Natural killer cell (primary cell): ENCODE measurements at regions not wholly inside any gene's neighbourhood (a gene's known extent, or its start where the extent isn't known, plus 50 kb on each side); places are given as distances from the start of the nearest gene placed in this dataset.

Source experiments
- ATAC-seq, 3 donors: fragments of 150-1000 bp in 2 of 3; fragments of 200-7000 bp in 1 of 3; cut with Tn5 transposase; 1 replicate in 1 of 3; 2 replicates in 2 of 3; pipeline ENCODE4 v1.10.0; 2021; ENCODE audit warnings: mild to moderate bottlenecking in 2 of 3, moderate library complexity in 2 of 3
- DNase-seq, 2 donors: peaks; one replicate each; pipeline versions ENCODE4 v3.0.0 to v3.0.0-alpha.2; 2013 to 2021; ENCODE audit warnings: mixed read lengths in 1 of 2
- H3K27ac ChIP-seq: one replicate; pipeline ENCODE4 v1.5.1; 2013; ENCODE audit warnings: mild to moderate bottlenecking, low read length
- H3K27me3 ChIP-seq: one replicate; pipeline ENCODE4 v1.6.1; 2013; ENCODE audit warnings: low read length; ENCODE audit not compliant: control insufficient read depth, insufficient read depth
- H3K36me3 ChIP-seq: one replicate; pipeline ENCODE4 v1.6.1; 2013; ENCODE audit warnings: low read length; ENCODE audit not compliant: control insufficient read depth, insufficient read depth
- H3K4me1 ChIP-seq: one replicate; pipeline ENCODE4 v1.6.1; 2013; ENCODE audit warnings: low read length; ENCODE audit not compliant: control insufficient read depth, insufficient read depth
- H3K4me3 ChIP-seq: one replicate; pipeline ENCODE4 v1.5.1; 2013; ENCODE audit warnings: low read length
- H3K9me3 ChIP-seq: one replicate; pipeline ENCODE4 v1.6.1; 2013; ENCODE audit warnings: low read length; ENCODE audit not compliant: control insufficient read depth, insufficient read depth
- H3K27ac Mint-ChIP-seq, 2 donors: one replicate each; pipeline ENCODE4 v1.8.0; 2022; ENCODE audit warnings: mild to moderate bottlenecking in 2 of 2, mixed read lengths in 2 of 2, moderate library complexity in 1 of 2
- H3K27me3 Mint-ChIP-seq, 2 donors: one replicate each; pipeline ENCODE4 v1.8.0; 2022; ENCODE audit warnings: low read depth in 2 of 2, mixed read lengths in 2 of 2
- H3K36me3 Mint-ChIP-seq: one replicate; pipeline ENCODE4 v1.8.0; 2022; ENCODE audit warnings: mixed read lengths
- H3K4me1 Mint-ChIP-seq, 2 donors: one replicate each; pipeline ENCODE4 v1.8.0; 2022; ENCODE audit warnings: mixed read lengths in 2 of 2
- H3K4me3 Mint-ChIP-seq: one replicate; pipeline ENCODE4 v1.8.0; 2022; ENCODE audit warnings: mild to moderate bottlenecking, moderate library complexity, mixed read lengths
- H3K9me3 Mint-ChIP-seq, 2 donors: one replicate each; pipeline ENCODE4 v1.8.0; 2022; ENCODE audit warnings: mixed read lengths in 2 of 2
- WGBS: methylation state at CpG from one replicate; pipeline ENCODE4 v1.1.7; 2013; ENCODE audit warnings: missing lambda C conversion rate; ENCODE audit not compliant: insufficient coverage; 5-methylcytosine and 5-hydroxymethylcytosine counted together
- intact Hi-C: fragments of 100-400 bp; cut with micrococcal nuclease; formaldehyde crosslinking; loops from one replicate; pipeline ENCODE4 v1.14.2; 2022
- TF ChIP-seq, protein P1 (sequence below): fragments of 200-600 bp; IDR thresholded peaks from one replicate; pipeline ENCODE4 v1.8.0; 2022; ENCODE audit warnings: antibody characterized with exemption

DNA sequence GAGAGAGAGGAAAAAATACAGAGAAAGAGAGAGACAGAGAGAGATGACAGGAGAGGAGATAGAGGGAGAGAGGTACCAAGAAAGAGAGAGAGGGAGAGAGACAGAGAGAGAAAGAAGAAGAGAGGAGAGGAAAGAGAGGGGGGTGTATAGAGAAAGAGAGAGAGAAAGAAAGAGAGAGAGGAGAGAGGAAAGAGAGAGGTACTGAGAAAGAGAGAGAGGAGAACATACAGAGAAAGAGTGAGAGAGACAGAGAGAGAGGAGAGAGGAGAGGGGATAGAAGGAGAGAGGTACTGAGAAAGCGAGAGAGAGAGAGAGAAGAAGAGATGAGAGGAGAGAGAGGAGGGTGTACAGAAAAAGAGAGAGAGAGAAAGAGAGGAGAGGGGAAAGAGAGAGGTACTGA, 269.4 kb downstream of the CRLF2 start:
- no peaks in the 10 kb centered on the region for H3K9me3 ChIP-seq
- no peak for DNase-seq
- no peaks in the 10 kb centered on the region for H3K36me3 ChIP-seq
- Mint-ChIP-seq H3K4me3 (no peak overlapping the region), H3K27ac (no peak overlapping the region), H3K9me3 (peaks cover 0 to 4% of the 10 kb centered on the region in 2 donors), H3K36me3 (no peaks in the 10 kb centered on the region), H3K4me1 (no peaks in the 10 kb centered on the region), H3K27me3 (no peaks in the 10 kb centered on the region)
- H3K27me3 ChIP-seq, result no peaks in the 10 kb centered on the region
- H3K4me3 ChIP-seq, result no peak overlapping the region
- TF ChIP-seq, protein P1, sequence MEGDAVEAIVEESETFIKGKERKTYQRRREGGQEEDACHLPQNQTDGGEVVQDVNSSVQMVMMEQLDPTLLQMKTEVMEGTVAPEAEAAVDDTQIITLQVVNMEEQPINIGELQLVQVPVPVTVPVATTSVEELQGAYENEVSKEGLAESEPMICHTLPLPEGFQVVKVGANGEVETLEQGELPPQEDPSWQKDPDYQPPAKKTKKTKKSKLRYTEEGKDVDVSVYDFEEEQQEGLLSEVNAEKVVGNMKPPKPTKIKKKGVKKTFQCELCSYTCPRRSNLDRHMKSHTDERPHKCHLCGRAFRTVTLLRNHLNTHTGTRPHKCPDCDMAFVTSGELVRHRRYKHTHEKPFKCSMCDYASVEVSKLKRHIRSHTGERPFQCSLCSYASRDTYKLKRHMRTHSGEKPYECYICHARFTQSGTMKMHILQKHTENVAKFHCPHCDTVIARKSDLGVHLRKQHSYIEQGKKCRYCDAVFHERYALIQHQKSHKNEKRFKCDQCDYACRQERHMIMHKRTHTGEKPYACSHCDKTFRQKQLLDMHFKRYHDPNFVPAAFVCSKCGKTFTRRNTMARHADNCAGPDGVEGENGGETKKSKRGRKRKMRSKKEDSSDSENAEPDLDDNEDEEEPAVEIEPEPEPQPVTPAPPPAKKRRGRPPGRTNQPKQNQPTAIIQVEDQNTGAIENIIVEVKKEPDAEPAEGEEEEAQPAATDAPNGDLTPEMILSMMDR, result no peak
- H3K27ac ChIP-seq, result no peak overlapping the region
- H3K4me1 ChIP-seq, result no peaks in the 10 kb centered on the region
- intact Hi-C loops, result no loop called here
- no peak for ATAC-seq
- WGBS, result 76% methylated on average over 1 of the region's 1 CpG

DNA sequence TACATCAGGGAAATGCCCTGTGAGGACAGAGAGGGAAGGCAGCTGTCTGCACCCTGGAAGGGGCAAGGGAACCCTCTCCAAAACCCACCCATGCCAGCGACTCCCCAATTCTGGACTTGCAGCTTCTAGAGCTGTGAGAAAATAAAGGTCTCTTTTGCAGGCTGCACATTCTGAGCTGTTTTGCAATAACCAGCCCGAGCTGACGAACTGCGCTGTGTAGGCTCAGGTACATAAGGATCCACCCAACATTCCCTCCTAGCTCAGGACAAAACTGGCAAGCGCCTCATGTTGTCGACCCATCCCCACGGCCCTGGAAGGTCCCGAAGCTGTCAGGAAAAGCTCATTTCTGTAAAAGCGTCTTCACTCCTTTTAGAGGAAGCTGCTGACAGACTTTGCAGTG, 271.8 kb downstream of the CRLF2 start:
- H3K4me3 Mint-ChIP-seq, result no peak overlapping the region
- TF ChIP-seq, protein P1, result no peak
- intact Hi-C loops, result no loop called here
- no peaks in the 10 kb centered on the region for H3K27me3 Mint-ChIP-seq
- no peak overlapping the region for H3K27ac Mint-ChIP-seq
- Histone ChIP-seq H3K4me1 (no peaks in the 10 kb centered on the region), H3K27me3 (no peaks in the 10 kb centered on the region), H3K4me3 (no peak overlapping the region), H3K36me3 (no peaks in the 10 kb centered on the region), H3K9me3 (no peaks in the 10 kb centered on the region), H3K27ac (no peak overlapping the region)
- H3K9me3 Mint-ChIP-seq, result no peaks in the 10 kb centered on the region
- ATAC-seq (no peak), DNase-seq (no peak)
- no peaks in the 10 kb centered on the region for H3K4me1 Mint-ChIP-seq
- no peaks in the 10 kb centered on the region for H3K36me3 Mint-ChIP-seq
- 72% methylated on average over 9 of the region's 9 CpGs for WGBS

GRCh38 chrX:936979-937769, 275.3 kb downstream of the CRLF2 start:
- H3K4me3 Mint-ChIP-seq, result no peak overlapping the region
- TF ChIP-seq, protein P1, result no peak
- Histone ChIP-seq H3K4me3 (no peak overlapping the region), H3K9me3 (no peaks in the 10 kb centered on the region), H3K36me3 (no peaks in the 10 kb centered on the region), H3K27ac (no peak overlapping the region), H3K27me3 (no peaks in the 10 kb centered on the region), H3K4me1 (no peaks in the 10 kb centered on the region)
- H3K9me3 Mint-ChIP-seq, result no peaks in the 10 kb centered on the region
- intact Hi-C loops, result no loop called here
- no peak for ATAC-seq
- H3K27me3 Mint-ChIP-seq, result no peaks in the 10 kb centered on the region
- no peaks in the 10 kb centered on the region for H3K36me3 Mint-ChIP-seq
- H3K27ac Mint-ChIP-seq, result no peak overlapping the region
- H3K4me1 Mint-ChIP-seq, result no peaks in the 10 kb centered on the region
- 82% methylated on average over 25 of the region's 26 CpGs for WGBS
- DNase-seq, result no peak

- Histone ChIP-seq H3K36me3 (no peaks in the 10 kb centered on the region), H3K4me3 (no peak overlapping the region), H3K27ac (no peak overlapping the region), H3K9me3 (no peaks in the 10 kb centered on the region), H3K27me3 (no peaks in the 10 kb centered on the region), H3K4me1 (no peaks in the 10 kb centered on the region)
- no peak overlapping the region for H3K4me3 Mint-ChIP-seq
- intact Hi-C loops, result no loop called here
- H3K9me3 Mint-ChIP-seq, result no peaks in the 10 kb centered on the region
- H3K27me3 Mint-ChIP-seq, result no peaks in the 10 kb centered on the region
- TF ChIP-seq, protein P1, result no peak
- no peak for ATAC-seq
- H3K27ac Mint-ChIP-seq, result no peak overlapping the region
- H3K36me3 Mint-ChIP-seq, result no peaks in the 10 kb centered on the region
- DNase-seq, result no peak
- whole genome bisulfite sequencing, result 89% methylated on average over 10 of the region's 11 CpGs
- H3K4me1 Mint-ChIP-seq, result no peaks in the 10 kb centered on the region
Measured at GRCh38 chrX:933611-934010, 278.8 kb downstream of the CRLF2 start.
